ENCODE measurements at regions not wholly inside any gene's neighbourhood (a gene's known extent, or its start where the extent isn't known, plus 50 kb on each side); places are given as distances from the start of the nearest gene placed in this dataset.

DNA sequence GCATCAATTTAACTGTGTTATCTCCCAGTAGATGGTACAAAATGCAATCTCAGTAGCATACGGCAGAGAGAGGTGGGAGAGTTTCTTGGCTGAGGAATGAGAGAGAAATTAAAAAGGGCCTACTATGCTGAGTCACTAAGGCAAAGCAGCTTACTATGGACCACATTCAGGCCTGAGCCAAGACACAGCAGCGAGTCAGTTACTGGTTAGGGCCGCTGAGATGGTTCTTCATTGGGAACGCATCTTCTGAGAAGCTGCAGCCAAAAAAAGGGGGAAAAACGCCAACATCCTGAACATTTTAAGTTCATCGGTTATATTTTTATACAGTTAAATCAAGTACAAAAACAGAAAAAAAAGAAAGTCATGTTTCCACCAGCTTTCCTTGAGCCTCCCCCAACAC, 61.1 kb upstream of the BDNF start:
- no peak for DNase-seq

DNA sequence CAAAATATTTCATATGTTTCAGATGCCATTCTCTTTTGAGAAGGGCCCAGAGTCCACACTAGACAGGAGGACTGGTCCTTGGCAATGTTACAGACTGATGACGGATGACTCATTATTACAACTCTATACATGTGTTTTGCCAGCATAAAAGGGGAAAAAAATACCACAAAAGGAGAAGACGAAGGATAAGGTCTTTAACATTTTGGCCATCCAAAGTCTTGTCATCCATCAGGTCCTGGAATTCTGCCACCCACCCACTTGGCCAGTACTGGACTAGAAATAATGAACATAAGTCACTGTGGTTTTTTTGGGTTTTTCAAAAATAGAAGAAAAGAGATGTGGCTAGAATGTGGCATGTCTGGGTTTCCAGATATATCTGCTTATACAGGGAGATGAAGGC, 57.7 kb upstream of the BDNF start:
- no peak for DNase-seq

DNA sequence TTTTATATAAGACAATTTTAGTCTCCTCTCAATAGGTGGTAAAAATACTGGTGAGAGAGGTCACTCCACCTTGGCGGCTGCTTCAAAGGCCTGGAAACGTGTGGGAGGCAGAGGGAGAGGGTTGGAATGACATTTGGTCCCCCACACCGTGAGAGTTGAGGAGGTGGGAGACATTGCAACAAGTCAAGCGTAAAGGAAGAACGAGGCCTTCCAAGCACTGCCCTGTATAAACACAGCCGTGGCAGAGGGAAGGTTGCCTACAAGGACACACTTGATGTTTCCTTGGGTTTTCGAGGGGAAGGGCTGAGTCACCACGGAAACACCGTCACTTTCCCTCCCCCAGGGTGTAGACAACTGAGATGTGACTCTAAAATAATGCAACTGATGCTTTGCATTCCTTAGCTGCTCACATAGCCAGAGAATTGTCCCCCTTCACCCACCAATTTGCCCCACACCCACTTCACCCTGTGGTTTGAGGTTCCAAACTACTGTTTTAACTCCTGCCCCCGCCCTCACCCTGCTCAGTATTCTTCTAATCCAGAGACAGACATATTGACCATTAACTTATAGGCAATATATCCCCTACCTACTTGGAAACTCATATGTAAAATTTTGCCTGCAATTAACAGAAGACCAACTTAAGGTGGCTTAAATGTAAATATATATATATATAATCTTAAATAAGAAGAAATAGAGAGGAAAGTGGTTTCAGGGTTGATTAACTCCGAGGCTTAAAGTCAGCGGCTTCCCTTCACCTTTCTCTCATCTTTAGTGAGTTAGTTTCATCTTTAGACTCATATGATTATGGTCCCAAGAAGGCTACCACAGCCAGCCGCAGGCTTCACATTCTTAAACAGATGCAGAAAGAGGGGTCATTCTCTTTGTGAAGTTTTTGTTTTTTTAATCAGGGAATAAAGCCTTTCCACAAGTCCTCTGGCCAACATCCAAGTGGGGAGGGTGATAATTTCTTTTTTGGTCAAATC, 54.1 kb upstream of the BDNF start:
- DNase-seq = no peak
